GM18502 (cell line): ENCODE measurements at regions not wholly inside any gene's neighbourhood (a gene's known extent, or its start where the extent isn't known, plus 50 kb on each side); places are given as distances from the start of the nearest gene placed in this dataset.
A peak's percentile ranks its signal among the peaks of the same experiment; 100 is the strongest.

Experiments used
- ATAC-seq: cut with Tn5 transposase; IDR thresholded peaks from one replicate; pipeline ENCODE4 v1.9.1; 2021; ENCODE audit warnings: mild to moderate bottlenecking; ENCODE audit not compliant: unreplicated experiment, poor library complexity

- ATAC-seq, result no peak
These were observed 170.6 kb upstream of the PROX1 start for GRCh38 chr1:213817156-213817555.

GRCh38 chr1:213820362-213821149 is 167.2 kb upstream of the PROX1 start:
- no peak for ATAC-seq

DNA sequence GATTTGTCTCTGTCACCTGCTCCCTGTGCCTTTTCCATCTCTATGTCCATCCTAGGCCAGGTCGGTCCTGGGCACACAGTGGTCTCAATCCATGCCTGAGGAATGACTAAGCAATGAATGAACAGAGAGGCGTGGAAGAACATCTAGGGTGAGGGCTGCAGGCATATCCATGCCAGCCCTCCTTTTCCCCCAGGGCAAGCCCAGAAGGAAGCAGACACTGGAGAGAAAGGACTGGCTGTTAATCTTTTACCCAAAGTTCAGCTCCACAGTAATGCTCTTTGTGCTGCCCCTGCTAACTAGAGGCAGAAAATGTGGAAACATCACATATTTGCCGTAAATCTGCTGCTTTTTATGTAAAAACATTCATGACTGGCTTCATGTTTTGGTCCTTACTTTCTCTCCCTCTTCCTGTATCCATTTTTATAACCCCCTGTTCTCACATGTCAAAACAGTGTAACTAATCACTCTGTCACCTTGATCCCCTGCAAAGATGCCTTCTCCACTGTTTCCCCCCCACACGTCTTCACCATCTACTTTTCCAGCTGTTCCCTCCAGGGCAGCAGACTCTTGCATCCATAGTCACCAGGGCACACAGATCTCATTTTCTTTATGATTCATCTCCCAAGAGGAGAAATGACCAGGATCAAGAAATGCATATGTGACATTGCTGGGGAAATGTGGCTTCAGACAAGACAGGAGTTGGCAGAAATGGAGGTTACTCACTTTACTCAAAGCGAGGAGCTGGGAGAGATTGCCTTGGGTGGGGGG is 166.4 kb upstream of the PROX1 start:
- no peak for ATAC-seq

- no peak for ATAC-seq
These were observed 165.8 kb upstream of the PROX1 start for GRCh38 chr1:213821943-213822334.

DNA sequence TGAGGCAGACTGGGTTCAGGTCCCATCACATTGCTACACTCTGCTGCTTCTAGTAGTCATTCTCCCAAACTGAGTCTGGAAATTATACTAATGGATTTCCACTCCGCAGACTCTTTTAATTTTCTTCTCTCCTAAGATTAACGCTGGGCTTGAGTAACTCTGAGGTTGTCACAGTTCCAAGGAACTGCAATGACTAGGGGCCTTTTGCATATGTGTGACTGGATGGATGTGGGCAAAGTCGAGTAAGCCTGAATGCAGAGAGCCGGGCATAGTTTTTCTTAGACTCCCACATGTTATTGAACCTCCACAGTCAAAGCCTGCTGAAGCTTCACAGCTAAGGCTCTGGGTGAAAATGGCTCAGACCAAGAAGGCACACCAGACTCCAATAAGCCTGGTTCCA is 160.9 kb upstream of the PROX1 start:
- ATAC-seq, result no peak

- no peak for ATAC-seq
These were observed 158.9 kb upstream of the PROX1 start for GRCh38 chr1:213828867-213829266.

- ATAC-seq, result no peak
These were observed 158.0 kb upstream of the PROX1 start for GRCh38 chr1:213829780-213830179.

DNA sequence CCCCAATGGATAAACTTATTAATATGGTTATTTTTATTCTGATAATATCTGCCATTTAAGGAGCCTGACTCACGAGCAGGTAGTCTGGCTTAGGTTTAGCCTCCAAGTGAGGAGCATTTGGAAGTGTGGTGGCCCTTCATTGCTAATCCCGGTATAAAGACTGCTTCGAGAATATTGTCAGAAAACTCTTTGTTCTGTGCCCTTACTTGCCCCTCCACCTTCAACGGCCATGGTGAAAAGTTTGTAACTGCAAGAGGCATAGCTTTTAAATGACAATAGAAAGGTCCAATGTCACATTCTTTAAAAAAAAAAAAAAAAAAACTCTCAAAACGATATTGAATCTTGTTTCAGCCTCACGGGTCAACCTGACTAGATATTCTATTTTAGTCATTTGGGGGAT is 157.4 kb upstream of the PROX1 start:
- no peak for ATAC-seq

DNA sequence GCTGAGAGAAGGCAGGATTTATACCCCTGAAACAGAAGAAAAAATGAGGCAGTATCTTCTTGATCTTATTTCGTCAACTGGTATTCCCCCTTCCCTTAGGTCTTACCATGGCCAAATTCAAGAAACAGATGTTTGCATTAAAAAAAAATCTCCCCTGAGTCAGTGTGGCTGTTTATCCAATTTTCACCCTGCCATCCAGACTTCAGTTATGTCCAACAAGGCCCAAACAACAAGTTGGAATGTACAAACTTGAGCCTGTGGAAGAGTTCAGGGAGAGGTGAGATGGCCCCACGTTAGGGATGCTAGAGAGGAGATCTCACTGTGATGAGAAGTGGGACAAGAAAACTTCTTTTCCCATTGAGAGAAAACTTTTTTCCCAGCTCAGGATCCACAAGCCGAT is 147.2 kb upstream of the PROX1 start:
- no peak for ATAC-seq

- no peak for ATAC-seq
These were observed 143.1 kb upstream of the PROX1 start for GRCh38 chr1:213844632-213845031.

DNA sequence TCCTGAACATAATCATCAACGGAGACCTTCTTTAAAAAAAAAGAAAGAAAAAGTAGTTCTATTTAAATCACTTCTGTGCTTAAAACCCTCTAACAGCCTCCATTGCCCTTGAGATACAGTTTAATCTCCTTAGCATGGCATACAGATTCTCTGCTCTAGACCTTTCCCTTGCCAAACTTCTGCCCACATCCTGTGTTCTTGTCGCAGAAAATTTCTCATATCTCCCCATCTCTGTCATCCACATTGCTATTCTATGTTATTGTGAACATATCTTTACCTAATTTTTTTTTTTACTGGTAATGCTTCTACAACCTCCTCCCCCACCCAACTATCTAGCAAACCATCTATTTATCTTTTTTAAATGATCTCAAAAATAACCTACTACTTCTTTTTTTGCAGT is 135.7 kb upstream of the PROX1 start:
- no peak for ATAC-seq

- ATAC-seq, result no peak
These were observed 129.2 kb upstream of the PROX1 start for GRCh38 chr1:213858581-213858980.

GRCh38 chr1:213861841-213862240 is 125.9 kb upstream of the PROX1 start:
- ATAC-seq, result no peak

DNA sequence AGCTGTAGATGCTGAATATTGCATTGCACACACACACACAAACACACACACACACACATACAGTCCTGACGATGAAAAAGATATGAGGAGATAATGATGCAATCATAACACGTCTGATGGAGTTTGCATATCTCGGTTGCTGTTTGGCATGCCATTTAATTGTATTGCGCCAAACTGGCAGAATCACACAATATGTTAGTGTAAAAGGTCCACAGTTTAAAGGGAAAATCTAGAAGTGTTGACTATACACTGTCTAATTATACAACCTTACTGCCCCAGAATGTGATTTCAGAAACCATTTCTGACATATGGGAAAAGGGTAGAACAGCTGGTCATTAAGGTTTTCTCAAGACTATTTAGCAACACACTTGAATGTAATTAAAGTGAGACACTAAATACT is 123.7 kb upstream of the PROX1 start:
- no peak for ATAC-seq

- ATAC-seq, result no peak
These were observed 119.3 kb upstream of the PROX1 start for GRCh38 chr1:213868482-213868881.

DNA sequence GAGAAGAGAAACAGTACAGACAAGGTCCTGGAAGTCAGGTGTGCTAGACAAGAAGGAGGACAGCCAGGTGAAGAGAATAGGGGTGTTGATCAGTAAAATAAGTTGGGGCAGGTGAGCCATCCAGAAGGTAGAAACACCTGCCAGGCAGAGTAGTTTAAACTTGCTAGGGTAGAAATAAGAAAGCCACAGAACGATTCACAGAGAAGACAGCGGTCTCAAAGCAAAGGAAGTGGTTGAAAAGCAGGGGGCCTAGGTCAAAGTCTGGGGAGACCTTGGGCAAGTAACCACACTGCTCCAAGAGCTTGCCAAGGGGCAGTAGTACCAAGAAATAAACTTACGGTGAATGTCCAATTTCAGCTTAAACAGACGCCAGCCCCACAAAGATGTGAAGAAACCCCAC is 116.6 kb upstream of the PROX1 start:
- no peak for ATAC-seq

- ATAC-seq, result no peak
These were observed 113.0 kb upstream of the PROX1 start for GRCh38 chr1:213874789-213875188.

DNA sequence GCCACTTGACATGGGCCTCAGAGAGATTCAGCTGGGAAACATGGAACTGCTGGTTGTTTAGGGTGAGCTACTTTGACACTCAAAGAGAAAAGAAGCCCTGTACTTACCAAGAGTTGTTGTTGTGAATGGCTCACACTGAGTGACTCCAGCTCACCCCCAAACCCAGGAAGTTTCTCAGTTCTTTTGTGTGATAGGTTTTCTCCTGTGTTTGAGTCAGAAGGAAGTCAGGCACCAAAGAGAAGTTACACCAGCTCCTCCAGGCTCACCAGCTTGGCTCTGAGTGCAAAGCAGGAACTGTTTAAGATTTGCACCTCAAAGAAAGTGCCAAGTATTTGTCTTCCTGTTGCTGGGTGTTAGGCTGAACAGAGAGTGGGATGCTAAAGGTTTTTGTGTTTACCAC is 111.2 kb upstream of the PROX1 start:
- no peak for ATAC-seq

- peak; percentile 58 for ATAC-seq
These were observed 104.2 kb upstream of the PROX1 start for GRCh38 chr1:213883618-213884017.

GRCh38 chr1:213884402-213884801 is 103.4 kb upstream of the PROX1 start:
- no peak for ATAC-seq

- ATAC-seq, result no peak
These were observed 102.8 kb upstream of the PROX1 start for GRCh38 chr1:213884942-213885341.

DNA sequence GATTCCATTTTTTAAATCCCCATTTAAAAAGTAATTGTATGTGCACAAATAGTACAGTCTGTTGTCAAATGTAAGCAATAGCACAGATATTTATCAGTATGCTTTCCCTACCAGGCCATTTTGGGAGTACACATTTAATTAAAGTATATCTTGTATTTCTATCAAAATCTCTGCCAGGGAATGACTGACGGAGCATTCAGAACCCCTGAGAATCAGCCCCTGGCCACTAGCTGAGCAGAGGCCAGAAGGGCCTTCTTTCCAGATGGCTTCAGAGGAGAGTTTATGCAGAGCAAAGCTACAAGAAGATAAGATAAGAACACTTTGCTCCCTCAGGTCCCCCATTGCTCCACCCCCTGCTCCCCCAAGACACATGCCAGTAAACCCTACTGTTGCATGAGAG is 99.9 kb upstream of the PROX1 start:
- ATAC-seq, result no peak
